ENCODE measurements at regions not wholly inside any gene's neighbourhood (a gene's known extent, or its start where the extent isn't known, plus 50 kb on each side); places are given as distances from the start of the nearest gene placed in this dataset.

DNA sequence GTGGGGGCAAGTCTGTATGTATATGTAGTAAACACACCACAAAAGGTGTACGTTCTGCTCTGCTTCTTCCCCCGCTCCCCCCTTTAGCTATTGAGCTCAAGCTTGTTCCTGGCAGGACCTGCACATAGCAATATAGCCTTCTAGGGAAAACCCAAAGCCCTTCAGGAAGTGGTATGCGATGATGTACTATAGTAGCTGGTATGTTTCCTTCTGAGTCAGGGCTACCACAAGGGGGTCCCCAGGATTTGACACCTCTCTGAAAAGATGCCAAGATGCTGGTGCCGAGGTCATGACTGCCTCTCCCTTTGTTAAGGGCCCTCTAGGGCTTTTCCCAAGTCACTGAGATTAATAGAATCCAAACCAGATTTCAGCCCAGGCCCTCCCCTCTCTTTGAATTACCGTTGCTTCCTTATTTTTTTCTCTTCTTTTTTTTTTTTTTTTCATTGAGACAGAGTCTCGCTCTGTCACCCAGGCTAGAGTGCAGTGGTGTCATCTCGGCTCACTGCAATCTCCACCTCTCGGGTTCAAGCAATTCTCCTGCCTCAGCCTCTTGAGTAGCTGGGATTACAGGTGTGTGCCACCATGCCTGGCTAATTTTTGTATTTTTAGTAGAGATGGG is 268.4 kb downstream of the ETS1 start:
- CTCF ChIA-PET = interaction anchor here (1.0 kb wide), 1 partner anchor 14 kb away, joined by 4 read pairs; no protein-coding TSS in a partner anchor

More for the DNA sequence above, 268.4 kb downstream of the ETS1 start:
- H3F3A ChIP-seq (replicated peaks; ENCODE audit: insufficient read depth) = no peaks in the 10 kb centered on the region
- no peak overlapping the region for H2AFZ ChIP-seq (ENCODE audit: low read depth)
- no peak for DNase-seq
- no peaks in the 10 kb centered on the region for H3K79me2 ChIP-seq (ENCODE audit: insufficient read depth)
- no peaks in the 10 kb centered on the region for H3K27me3 ChIP-seq (ENCODE audit: insufficient read depth)
- H3K9me3 ChIP-seq = no peaks in the 10 kb centered on the region
- no peaks in the 10 kb centered on the region for H4K20me1 ChIP-seq (ENCODE audit: insufficient read depth)
- H3K36me3 ChIP-seq (replicated peaks in 1 of 2; ENCODE audit: control insufficient read depth in 1 of 2, insufficient read depth in 2 of 2, low read length in 1 of 2) = no peaks in the 10 kb centered on the region
- H3K27ac ChIP-seq (ENCODE audit: low read depth in 2 of 2, low read length in 1 of 2) = no peak overlapping the region
- no peaks in the 10 kb centered on the region for H3K9me2 ChIP-seq
- H3K4me2 ChIP-seq = no peak overlapping the region
- H3K9ac ChIP-seq = no peak overlapping the region
- no peaks in the 10 kb centered on the region for H3K4me1 ChIP-seq (ENCODE audit: control insufficient read depth in 1 of 2, insufficient read depth in 2 of 2, low read depth in 1 of 2, low read length in 1 of 2)
- TF ChIP-seq, protein P1, sequence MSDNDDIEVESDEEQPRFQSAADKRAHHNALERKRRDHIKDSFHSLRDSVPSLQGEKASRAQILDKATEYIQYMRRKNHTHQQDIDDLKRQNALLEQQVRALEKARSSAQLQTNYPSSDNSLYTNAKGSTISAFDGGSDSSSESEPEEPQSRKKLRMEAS (IDR thresholded peaks at IDR 0.05; ENCODE audit: low read depth) = no peak
- TF ChIP-seq, protein P2, sequence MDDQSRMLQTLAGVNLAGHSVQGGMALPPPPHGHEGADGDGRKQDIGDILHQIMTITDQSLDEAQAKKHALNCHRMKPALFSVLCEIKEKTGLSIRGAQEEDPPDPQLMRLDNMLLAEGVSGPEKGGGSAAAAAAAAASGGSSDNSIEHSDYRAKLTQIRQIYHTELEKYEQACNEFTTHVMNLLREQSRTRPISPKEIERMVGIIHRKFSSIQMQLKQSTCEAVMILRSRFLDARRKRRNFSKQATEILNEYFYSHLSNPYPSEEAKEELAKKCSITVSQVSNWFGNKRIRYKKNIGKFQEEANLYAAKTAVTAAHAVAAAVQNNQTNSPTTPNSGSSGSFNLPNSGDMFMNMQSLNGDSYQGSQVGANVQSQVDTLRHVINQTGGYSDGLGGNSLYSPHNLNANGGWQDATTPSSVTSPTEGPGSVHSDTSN (IDR thresholded peaks at IDR 0.05) = no peak
- TF ChIP-seq, protein P3, sequence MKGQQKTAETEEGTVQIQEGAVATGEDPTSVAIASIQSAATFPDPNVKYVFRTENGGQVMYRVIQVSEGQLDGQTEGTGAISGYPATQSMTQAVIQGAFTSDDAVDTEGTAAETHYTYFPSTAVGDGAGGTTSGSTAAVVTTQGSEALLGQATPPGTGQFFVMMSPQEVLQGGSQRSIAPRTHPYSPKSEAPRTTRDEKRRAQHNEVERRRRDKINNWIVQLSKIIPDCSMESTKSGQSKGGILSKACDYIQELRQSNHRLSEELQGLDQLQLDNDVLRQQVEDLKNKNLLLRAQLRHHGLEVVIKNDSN (IDR thresholded peaks at IDR 0.05; ENCODE audit: borderline replicate concordance, low read depth) = no peak
- TF ChIP-seq FOSL2 (IDR thresholded peaks at IDR 0.05; ENCODE audit: borderline replicate concordance, low read depth) = no peak
- TF ChIP-seq TEAD4 (IDR thresholded peaks at IDR 0.05; ENCODE audit: borderline replicate concordance, insufficient read depth) = no peak
- TF ChIP-seq, protein P4, sequence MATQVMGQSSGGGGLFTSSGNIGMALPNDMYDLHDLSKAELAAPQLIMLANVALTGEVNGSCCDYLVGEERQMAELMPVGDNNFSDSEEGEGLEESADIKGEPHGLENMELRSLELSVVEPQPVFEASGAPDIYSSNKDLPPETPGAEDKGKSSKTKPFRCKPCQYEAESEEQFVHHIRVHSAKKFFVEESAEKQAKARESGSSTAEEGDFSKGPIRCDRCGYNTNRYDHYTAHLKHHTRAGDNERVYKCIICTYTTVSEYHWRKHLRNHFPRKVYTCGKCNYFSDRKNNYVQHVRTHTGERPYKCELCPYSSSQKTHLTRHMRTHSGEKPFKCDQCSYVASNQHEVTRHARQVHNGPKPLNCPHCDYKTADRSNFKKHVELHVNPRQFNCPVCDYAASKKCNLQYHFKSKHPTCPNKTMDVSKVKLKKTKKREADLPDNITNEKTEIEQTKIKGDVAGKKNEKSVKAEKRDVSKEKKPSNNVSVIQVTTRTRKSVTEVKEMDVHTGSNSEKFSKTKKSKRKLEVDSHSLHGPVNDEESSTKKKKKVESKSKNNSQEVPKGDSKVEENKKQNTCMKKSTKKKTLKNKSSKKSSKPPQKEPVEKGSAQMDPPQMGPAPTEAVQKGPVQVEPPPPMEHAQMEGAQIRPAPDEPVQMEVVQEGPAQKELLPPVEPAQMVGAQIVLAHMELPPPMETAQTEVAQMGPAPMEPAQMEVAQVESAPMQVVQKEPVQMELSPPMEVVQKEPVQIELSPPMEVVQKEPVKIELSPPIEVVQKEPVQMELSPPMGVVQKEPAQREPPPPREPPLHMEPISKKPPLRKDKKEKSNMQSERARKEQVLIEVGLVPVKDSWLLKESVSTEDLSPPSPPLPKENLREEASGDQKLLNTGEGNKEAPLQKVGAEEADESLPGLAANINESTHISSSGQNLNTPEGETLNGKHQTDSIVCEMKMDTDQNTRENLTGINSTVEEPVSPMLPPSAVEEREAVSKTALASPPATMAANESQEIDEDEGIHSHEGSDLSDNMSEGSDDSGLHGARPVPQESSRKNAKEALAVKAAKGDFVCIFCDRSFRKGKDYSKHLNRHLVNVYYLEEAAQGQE (IDR thresholded peaks at IDR 0.05; ENCODE audit: low read depth, low read length) = no peak
- no peak overlapping the region for H3K4me3 ChIP-seq (ENCODE audit: low read depth in 2 of 2, low read length in 1 of 2)
- POLR2A ChIA-PET = no interaction called here
- 84% methylated on average over 8 of the region's 8 CpGs for WGBS (ENCODE audit: low lambda C conversion rate)

Measured in SK-N-SH (cell line).